SK-N-SH (cell line): ENCODE measurements at regions not wholly inside any gene's neighbourhood (a gene's known extent, or its start where the extent isn't known, plus 50 kb on each side); places are given as distances from the start of the nearest gene placed in this dataset.

Experiments used
- CTCF ChIA-PET: fragments of 300-600, 350-600 bp; formaldehyde crosslinking; extraction: SDS; loops from one replicate; lab custom pipeline; 2021; lab: Yijun Ruan, JAX
- POLR2A ChIA-PET: fragments of 350-600 bp; sonication (Branson Sonifier 250); formaldehyde crosslinking; extraction: SDS; loops from one replicate; lab custom pipeline; 2020; ENCODE audit warnings: antibody characterized with exemption, inconsistent platforms; lab: Yijun Ruan, JAX
- DNase-seq: peaks from one replicate; pipeline ENCODE4 v3.0.0; 2012
- H2AFZ ChIP-seq: fragments of 200-600 bp; sonication (generic); 2 replicates; pipeline ENCODE4 v1.8.1; 2016; ENCODE audit warnings: antibody characterized with exemption, mild to moderate bottlenecking, low read depth
- H3F3A ChIP-seq: fragments of 200-600 bp; sonication (generic); replicated peaks from 2 replicates; pipeline ENCODE3; 2016; ENCODE audit warnings: antibody characterized with exemption, mild to moderate bottlenecking; ENCODE audit not compliant: insufficient read depth
- H3K27ac ChIP-seq, 2 experiments: fragments of 200-500 bp in 1 of 2; fragments of 200-600 bp in 1 of 2; sonication (Bioruptor generic) in 1 of 2; sonication (generic), shearing (Covaris generic) in 1 of 2; 2 replicates each; pipeline versions ENCODE4 v1.5.1 to v1.6.1; 2014 to 2016; ENCODE audit warnings: low read depth in 2 of 2, inconsistent platforms in 1 of 2, low read length in 1 of 2, mild to moderate bottlenecking in 1 of 2, mixed read lengths in 1 of 2
- H3K27me3 ChIP-seq: fragments of 200-600 bp; sonication (generic), shearing (Covaris generic); 2 replicates; pipeline ENCODE4 v1.6.1; 2016; ENCODE audit warnings: mixed run types; ENCODE audit not compliant: insufficient read depth
- H3K36me3 ChIP-seq, 2 experiments: fragments of 200-500 bp in 1 of 2; fragments of 200-600 bp in 1 of 2; sonication (Bioruptor generic) in 1 of 2; sonication (generic) in 1 of 2; replicated peaks in 1 of 2; 2 replicates each; pipeline versions ENCODE3 to v1.5.1; 2014 to 2016; ENCODE audit warnings: low read length in 1 of 2, mild to moderate bottlenecking in 1 of 2; ENCODE audit not compliant: insufficient read depth in 2 of 2, control insufficient read depth in 1 of 2
- H3K4me1 ChIP-seq, 2 experiments: fragments of 200-500 bp in 1 of 2; fragments of 200-600 bp in 1 of 2; sonication (Bioruptor generic) in 1 of 2; sonication (generic), shearing (Covaris generic) in 1 of 2; 2 replicates each; pipeline versions ENCODE4 v1.5.1 to v1.6.1; 2014 to 2016; ENCODE audit warnings: low read depth in 1 of 2, low read length in 1 of 2, mixed run types in 1 of 2; ENCODE audit not compliant: insufficient read depth in 2 of 2, control insufficient read depth in 1 of 2
- H3K4me2 ChIP-seq: fragments of 200-600 bp; sonication (generic), shearing (Covaris generic); 2 replicates; pipeline ENCODE4 v1.6.1; 2017; ENCODE audit warnings: mixed run types
- H3K4me3 ChIP-seq, 2 experiments: fragments of 200-500 bp in 1 of 2; fragments of 200-600 bp in 1 of 2; sonication (Bioruptor generic) in 1 of 2; sonication (generic), shearing (Covaris generic) in 1 of 2; 2 replicates each; pipeline versions ENCODE4 v1.5.1 to v1.8.1; 2014 to 2016; ENCODE audit warnings: low read depth in 2 of 2, inconsistent platforms in 1 of 2, low read length in 1 of 2, mild to moderate bottlenecking in 1 of 2, mixed read lengths in 1 of 2, moderate library complexity in 1 of 2
- H3K79me2 ChIP-seq: fragments of 200-600 bp; sonication (generic); 2 replicates; pipeline ENCODE4 v1.8.1; 2017; ENCODE audit warnings: mild to moderate bottlenecking; ENCODE audit not compliant: insufficient read depth
- H3K9ac ChIP-seq: fragments of 200-600 bp; sonication (generic); 2 replicates; pipeline ENCODE4 v1.6.1; 2017; ENCODE audit warnings: mixed run types
- H3K9me2 ChIP-seq: fragments of 200-600 bp; sonication (generic); 2 replicates; pipeline ENCODE4 v1.6.1; 2017; ENCODE audit warnings: mixed run types
- H3K9me3 ChIP-seq: fragments of 200-600 bp; sonication (generic); 2 replicates; pipeline ENCODE4 v1.6.1; 2017; ENCODE audit warnings: mixed run types, mild to moderate bottlenecking, moderate library complexity
- H4K20me1 ChIP-seq: fragments of 200-600 bp; sonication (generic); 2 replicates; pipeline ENCODE4 v1.6.1; 2017; ENCODE audit warnings: mild to moderate bottlenecking, mixed run types; ENCODE audit not compliant: insufficient read depth
- CTCF ChIP-seq: fragments of 200-600 bp; sonication (generic); IDR thresholded peaks from 2 replicates; pipeline ENCODE4 v1.6.1; 2017; ENCODE audit warnings: antibody characterized with exemption, mild to moderate bottlenecking, moderate library complexity
- EZH2phosphoT487 ChIP-seq: fragments of 200-600 bp; sonication (generic); IDR thresholded peaks from 2 replicates; pipeline ENCODE4 v1.6.1; 2017; ENCODE audit warnings: low read depth, mixed run types, mild to moderate bottlenecking, antibody characterized with exemption, moderate library complexity, borderline replicate concordance
- GATA2 ChIP-seq: sonication (generic); formaldehyde crosslinking; IDR thresholded peaks from 2 replicates; pipeline ENCODE4 v1.5.0; 2020; ENCODE audit warnings: mild to moderate bottlenecking, missing genetic modification reagents
- IRF3 ChIP-seq: fragments of 150-350 bp; IDR thresholded peaks from 2 replicates; pipeline ENCODE4 v1.6.1; 2016; ENCODE audit warnings: mild to moderate bottlenecking, low read depth, low read length
- JUND ChIP-seq: IDR thresholded peaks from 2 replicates; pipeline ENCODE4 v1.4.0; 2012
- MAX ChIP-seq: IDR thresholded peaks from 2 replicates; pipeline ENCODE4 v1.4.0; 2012; ENCODE audit warnings: low read depth
- MEF2A ChIP-seq: IDR thresholded peaks from 2 replicates; pipeline ENCODE4 v1.4.0; 2012; ENCODE audit warnings: low read depth, borderline replicate concordance
- NFIC ChIP-seq: IDR thresholded peaks from 2 replicates; pipeline ENCODE4 v1.4.0; 2012; ENCODE audit warnings: borderline replicate concordance
- NRF1 ChIP-seq: IDR thresholded peaks from 2 replicates; pipeline ENCODE4 v1.6.1; 2012; ENCODE audit warnings: low read depth, mild to moderate bottlenecking, low read length
- PBX3 ChIP-seq: IDR thresholded peaks from 2 replicates; pipeline ENCODE4; 2012
- RAD21 ChIP-seq: IDR thresholded peaks from 2 replicates; pipeline ENCODE4 v1.6.1; 2012; ENCODE audit warnings: mild to moderate bottlenecking, low read length
- REST ChIP-seq: IDR thresholded peaks from 2 replicates; pipeline ENCODE4 v1.6.1; 2012; ENCODE audit warnings: mild to moderate bottlenecking, low read depth, low read length, moderate library complexity
- RFX5 ChIP-seq: IDR thresholded peaks from 2 replicates; pipeline ENCODE4 v1.6.1; 2012; ENCODE audit warnings: mild to moderate bottlenecking, improper control_type of control experiment, low read length
- TAF1 ChIP-seq: IDR thresholded peaks from 2 replicates; pipeline ENCODE4 v1.6.1; 2012; ENCODE audit warnings: low read depth, mild to moderate bottlenecking, low read length, moderate library complexity, borderline replicate concordance
- USF1 ChIP-seq: IDR thresholded peaks from 2 replicates; pipeline ENCODE4 v1.4.0; 2012; ENCODE audit warnings: low read depth, borderline replicate concordance
- USF2 ChIP-seq: fragments of 150-350 bp; IDR thresholded peaks from 2 replicates; pipeline ENCODE4 v1.6.1; 2017; ENCODE audit warnings: antibody characterized with exemption, low read length, low read depth, borderline replicate concordance
- WGBS: methylation state at CpG from one replicate; pipeline ENCODE4 v1.1.6; 2017; ENCODE audit warnings: low lambda C conversion rate; 5-methylcytosine and 5-hydroxymethylcytosine counted together

- Histone ChIP-seq H3K27me3 (no peaks in the 10 kb centered on the region), H3K9me2 (no peaks in the 10 kb centered on the region), H2AFZ (no peak overlapping the region), H3K27ac (no peak overlapping the region), H3K36me3 (no peaks in the 10 kb centered on the region), H3K4me3 (no peak overlapping the region), H3K9ac (no peak overlapping the region), H3K4me2 (no peak overlapping the region), H3K79me2 (no peaks in the 10 kb centered on the region), H3K4me1 (no peaks in the 10 kb centered on the region), H3K9me3 (no peaks in the 10 kb centered on the region; the same call in 1 of the 2 replicates), H4K20me1 (no peaks in the 10 kb centered on the region), H3F3A (no peaks in the 10 kb centered on the region)
- no peak for DNase-seq
- no peak for TF ChIP-seq EZH2phosphoT487
- no peak for TF ChIP-seq REST
- no peak for TF ChIP-seq USF2
- no peak for TF ChIP-seq RAD21
- TF ChIP-seq GATA2 (CRISPR knock-in tag), result no peak
- TF ChIP-seq NRF1, result no peak
- no peak for TF ChIP-seq PBX3
- CTCF ChIA-PET, result no interaction called here
- 9% methylated on average over 5 of the region's 5 CpGs for WGBS
- POLR2A ChIA-PET, result no interaction called here
These were observed 1132.1 kb downstream of the RPIA start for GRCh38 chr2:89823556-89823955.

- Histone ChIP-seq H3K79me2 (no peaks in the 10 kb centered on the region), H3K9ac (no peak overlapping the region), H3F3A (no peaks in the 10 kb centered on the region), H2AFZ (no peak overlapping the region), H3K9me2 (no peaks in the 10 kb centered on the region), H3K4me1 (no peaks in the 10 kb centered on the region), H4K20me1 (no peaks in the 10 kb centered on the region), H3K4me2 (no peak overlapping the region), H3K9me3 (peaks cover 6% of the 10 kb centered on the region; the same call in 1 of the 2 replicates), H3K36me3 (no peaks in the 10 kb centered on the region), H3K27ac (no peak overlapping the region), H3K4me3 (no peak overlapping the region), H3K27me3 (no peaks in the 10 kb centered on the region)
- WGBS, result 2% methylated on average over 8 of the region's 8 CpGs
- DNase-seq, result no peak
- POLR2A ChIA-PET, result no interaction called here
- CTCF ChIA-PET, result no interaction called here
- TF ChIP-seq RAD21, result no peak
- TF ChIP-seq MAX, result no peak
- no peak for TF ChIP-seq EZH2phosphoT487
- no peak for TF ChIP-seq MEF2A
- no peak for TF ChIP-seq USF1
- TF ChIP-seq NFIC, result no peak
- no peak for TF ChIP-seq JUND
- no peak for TF ChIP-seq CTCF
- no peak for TF ChIP-seq IRF3
- TF ChIP-seq RFX5, result no peak
- TF ChIP-seq TAF1, result no peak
These were observed 1133.6 kb downstream of the RPIA start for GRCh38 chr2:89825034-89825433.
